C1 segment of cervical spinal cord (tissue), 14 donors: ENCODE measurements at regions not wholly inside any gene's neighbourhood (a gene's known extent, or its start where the extent isn't known, plus 50 kb on each side); places are given as distances from the start of the nearest gene placed in this dataset.

ENCODE experiments used
- DNase-seq, 14 donors: peaks; one replicate each; lab custom pipeline; 2025; lab: John Stamatoyannopoulos, UW

- no peak for DNase-seq
Measured at GRCh38 chr18:45430041-45430440, 185.2 kb upstream of the SLC14A2 start.

GRCh38 chr18:45435810-45436209, 179.5 kb upstream of the SLC14A2 start:
- no peak for DNase-seq

- no peak for DNase-seq
Measured at GRCh38 chr18:45437366-45437765, 177.9 kb upstream of the SLC14A2 start.

DNA sequence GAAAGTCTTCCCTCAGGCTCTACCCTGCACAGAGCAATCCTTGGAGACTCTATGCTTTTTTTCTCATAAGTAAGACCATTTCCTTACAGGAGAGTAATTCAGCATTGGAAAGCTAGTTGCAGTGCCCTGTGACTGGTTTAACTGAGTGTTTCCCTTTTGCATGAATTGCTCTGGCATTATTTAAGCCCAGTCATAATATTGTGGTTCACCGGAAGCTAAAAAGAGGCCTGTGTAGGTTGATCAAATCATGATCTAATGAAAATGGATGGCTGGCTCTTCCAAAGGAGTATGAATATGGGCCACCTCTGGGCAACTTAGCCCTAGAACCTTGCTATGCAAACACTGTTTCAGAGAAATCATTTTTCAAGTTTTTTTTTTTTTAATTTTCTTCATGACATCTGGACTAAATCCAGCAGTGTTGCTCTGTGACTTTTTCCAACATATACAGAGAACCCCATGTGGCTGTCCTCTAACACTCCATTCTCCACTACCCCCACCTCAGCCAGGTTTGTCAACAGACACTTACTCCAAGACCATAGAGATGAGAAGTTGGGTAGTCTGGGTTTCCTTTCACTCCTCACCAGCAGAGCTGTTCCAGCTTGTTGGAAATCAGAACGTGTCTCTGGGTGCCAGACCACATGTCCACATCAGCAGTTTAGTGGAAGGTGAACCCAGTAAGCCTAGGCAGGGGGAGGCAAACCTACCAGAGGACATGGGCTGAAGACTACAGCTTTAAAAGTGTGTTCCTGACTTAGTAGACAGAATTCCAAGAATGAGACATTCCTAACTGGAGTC, 175.2 kb upstream of the SLC14A2 start:
- DNase-seq: no peak

DNA sequence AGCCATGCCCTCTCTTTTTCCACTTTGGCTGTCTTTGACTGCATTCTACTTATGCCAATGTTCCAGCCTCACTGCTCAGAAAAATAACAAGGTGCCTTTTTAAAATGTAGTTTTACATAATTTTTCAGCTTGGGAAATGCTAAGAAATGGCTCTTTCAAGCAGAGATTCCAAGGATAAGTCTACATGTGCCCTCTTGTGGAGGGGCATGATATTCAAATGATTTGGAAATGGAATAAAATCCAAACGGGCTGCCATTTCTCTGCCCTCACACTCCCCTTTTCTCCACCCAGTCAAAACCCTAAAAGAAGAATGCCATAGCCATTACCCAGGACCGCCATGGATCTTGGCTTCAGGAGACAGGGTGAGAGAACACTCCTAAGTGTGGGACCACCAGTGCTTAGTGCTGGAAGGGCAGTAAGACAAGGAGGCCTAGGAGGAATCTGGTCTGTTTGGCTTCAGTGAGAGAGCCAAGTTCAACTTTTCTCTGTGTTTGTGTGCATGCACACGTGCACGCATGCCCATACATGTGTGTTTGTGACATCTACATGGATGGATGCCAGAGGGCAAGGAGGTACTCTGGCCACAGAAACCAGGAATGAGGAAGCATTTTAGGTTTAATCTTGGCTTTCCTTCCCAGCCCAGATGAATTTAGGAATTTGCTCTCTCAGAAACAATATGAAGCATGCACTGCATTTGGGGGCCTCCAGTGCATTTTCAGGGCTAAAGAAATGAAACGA, 174.0 kb upstream of the SLC14A2 start:
- no peak for DNase-seq

- no peak for DNase-seq
Measured at GRCh38 chr18:45444040-45444439, 171.2 kb upstream of the SLC14A2 start.

GRCh38 chr18:45447355-45448265, 167.7 kb upstream of the SLC14A2 start:
- no peak for DNase-seq

- peak in 1 of 14 donors; percentile 45 for DNase-seq
Measured at GRCh38 chr18:45448871-45449270, 166.4 kb upstream of the SLC14A2 start.

- peak in 9 of 14 donors; percentile 3 to 72 (median 28) for DNase-seq
Measured at GRCh38 chr18:45449418-45450227, 165.7 kb upstream of the SLC14A2 start.

- DNase-seq: no peak
Measured at GRCh38 chr18:45456090-45457021, 158.9 kb upstream of the SLC14A2 start.

DNA sequence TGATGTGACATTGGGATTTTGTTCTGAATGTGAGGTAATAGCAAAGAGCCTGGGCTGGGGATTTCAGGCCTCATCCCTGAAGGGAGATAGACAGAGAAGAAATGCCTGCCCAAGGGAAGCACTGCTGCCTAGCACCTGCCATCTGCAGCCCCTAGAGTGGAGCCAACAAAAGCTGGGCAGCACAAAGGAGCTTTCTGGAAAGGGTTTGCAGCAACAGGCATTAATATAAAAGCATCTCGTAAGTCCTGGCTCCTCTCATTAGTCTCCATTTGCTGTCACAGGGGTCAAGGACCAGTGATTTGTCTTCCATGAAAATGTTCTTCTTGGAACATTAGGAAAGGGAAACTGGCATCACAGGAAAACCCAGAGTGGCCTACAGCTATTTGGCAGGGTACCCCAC, 157.2 kb upstream of the SLC14A2 start:
- DNase-seq: peak in 7 of 14 donors; percentile 8 to 52 (median 18)

- peak in 1 of 14 donors; percentile 10 for DNase-seq
Measured at GRCh38 chr18:45462179-45462578, 153.1 kb upstream of the SLC14A2 start.

DNA sequence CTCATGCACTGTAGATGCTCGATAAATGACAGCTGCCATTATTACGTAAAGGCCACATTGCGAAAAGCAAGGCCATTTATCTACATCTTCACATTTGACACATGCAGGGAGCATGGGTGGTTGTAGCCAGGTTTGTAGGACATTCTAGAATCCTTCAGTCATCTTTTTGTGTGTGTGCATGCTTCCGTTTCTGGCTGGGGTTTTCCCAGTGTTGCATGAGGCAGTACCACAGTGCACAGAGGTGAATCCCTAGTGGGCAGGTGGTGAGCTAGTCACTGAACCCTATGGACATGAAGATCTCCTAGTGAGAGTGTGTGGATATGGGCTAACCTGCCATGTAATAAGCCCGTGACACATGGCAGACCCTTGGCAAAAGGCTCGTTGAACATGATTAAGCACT, 151.8 kb upstream of the SLC14A2 start:
- no peak for DNase-seq

DNA sequence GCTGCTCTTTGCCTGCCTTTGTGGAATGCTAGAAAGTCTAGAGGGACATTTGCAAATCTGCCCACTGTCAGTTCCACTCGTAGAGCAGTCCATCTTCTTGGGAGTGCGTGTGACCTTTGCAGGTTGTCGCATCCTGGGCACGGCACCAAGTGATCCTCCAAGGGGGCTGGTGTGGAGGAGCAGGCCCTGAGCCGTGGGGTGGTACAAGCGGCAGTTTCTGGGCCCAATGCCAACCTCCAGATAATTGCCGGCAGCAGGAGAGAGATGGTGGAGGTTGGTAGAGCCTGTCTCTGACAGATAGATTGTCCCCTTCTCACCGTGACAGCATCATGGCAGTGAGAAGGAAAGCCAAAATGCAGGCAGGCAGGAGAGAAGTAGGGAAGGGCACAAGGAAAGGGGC, 150.7 kb upstream of the SLC14A2 start:
- DNase-seq: peak in 1 of 14 donors; percentile 50

DNA sequence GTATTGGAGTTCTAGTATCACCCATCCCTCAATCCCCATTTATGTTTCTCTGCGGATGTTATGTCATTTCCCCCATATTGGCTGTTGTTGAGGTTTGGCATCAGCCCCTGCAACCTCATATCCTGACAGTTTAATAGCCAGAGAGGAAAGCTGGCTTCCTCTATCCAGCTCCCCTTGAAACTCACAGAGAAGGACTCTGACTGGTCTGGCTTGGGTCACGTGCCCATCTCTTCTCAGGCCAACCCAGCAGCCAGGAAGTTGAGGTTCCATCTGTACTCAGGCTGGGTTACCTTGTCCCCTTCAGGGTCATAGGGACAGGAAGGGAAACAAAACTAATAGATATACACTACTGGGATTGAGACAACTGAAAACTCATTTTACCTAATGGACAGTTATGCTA, 148.0 kb upstream of the SLC14A2 start:
- no peak for DNase-seq

DNA sequence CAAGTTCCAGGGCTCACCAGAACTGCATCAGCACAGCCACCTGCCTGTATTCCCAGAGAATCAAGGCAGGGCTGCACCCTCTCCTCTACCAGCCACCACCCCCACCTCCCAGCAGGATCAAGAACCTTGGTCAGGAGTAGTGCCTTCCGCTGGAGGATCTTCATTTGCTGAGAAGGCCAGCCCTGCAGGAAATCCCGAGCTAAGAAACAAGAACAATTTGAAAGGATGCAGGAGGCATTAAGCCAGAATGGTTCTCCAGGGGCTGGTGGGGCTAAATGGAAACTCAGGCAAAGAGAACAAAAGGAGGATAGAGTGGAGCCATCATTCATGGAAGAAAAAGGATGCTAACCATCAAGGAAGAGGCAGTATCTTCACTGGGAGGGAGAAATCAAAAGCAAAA, 147.3 kb upstream of the SLC14A2 start:
- DNase-seq: no peak

DNA sequence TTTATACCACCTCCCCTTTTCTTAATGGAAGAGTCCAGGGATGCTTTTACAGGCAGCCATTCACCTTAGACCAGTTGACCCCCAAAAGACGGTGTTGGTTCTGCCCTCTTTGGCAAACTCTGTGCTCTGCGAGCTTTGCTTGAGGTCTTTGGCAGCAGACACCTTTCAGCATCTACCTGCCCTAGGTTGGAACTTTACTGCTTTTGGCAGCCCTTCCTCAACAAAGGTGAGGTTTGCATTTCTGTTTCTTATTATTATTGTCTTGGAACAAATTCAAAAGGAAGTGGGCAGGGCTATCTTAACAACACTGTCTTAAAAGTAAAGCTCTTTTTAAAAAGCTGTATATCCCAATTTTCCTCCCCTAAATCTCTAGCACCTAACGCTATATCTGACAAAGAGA, 136.4 kb upstream of the SLC14A2 start:
- DNase-seq: no peak

GRCh38 chr18:45480219-45481015, 134.9 kb upstream of the SLC14A2 start:
- DNase-seq: no peak

- no peak for DNase-seq
Measured at GRCh38 chr18:45481821-45482220, 133.5 kb upstream of the SLC14A2 start.
